A549 (cell line): ENCODE measurements at regions not wholly inside any gene's neighbourhood (a gene's known extent, or its start where the extent isn't known, plus 50 kb on each side); places are given as distances from the start of the nearest gene placed in this dataset.

Source experiments
- BHLHE40 ChIP-seq: IDR thresholded peaks from 2 replicates; pipeline ENCODE4 v1.6.1; 2012; ENCODE audit warnings: low read depth, low read length, inconsistent platforms
- CTCF ChIP-seq: fragments of >200 bp; sonication (Bioruptor Twin); formaldehyde crosslinking; IDR thresholded peaks from 3 replicates; pipeline ENCODE4 v1.5.1; 2016
- FOSL2 ChIP-seq, 2 experiments: fragments of 450-650 bp in 1 of 2; fragments of >200 bp in 1 of 2; sonication (Bioruptor Twin) in 1 of 2; formaldehyde crosslinking; IDR thresholded peaks; 2 replicates each; pipeline versions ENCODE4 v1.5.0 to v1.6.1; 2016 to 2020; ENCODE audit warnings: mild to moderate bottlenecking in 1 of 2, moderate library complexity in 1 of 2
- MAZ ChIP-seq: fragments of 150-350 bp; IDR thresholded peaks from 2 replicates; pipeline ENCODE4 v1.6.1; 2014; ENCODE audit warnings: antibody characterized with exemption, low read depth, low read length, borderline replicate concordance
- REST ChIP-seq: fragments of 200-600 bp; sonication (generic); IDR thresholded peaks from 2 replicates; pipeline ENCODE4 v1.6.1; 2016; ENCODE audit warnings: antibody characterized with exemption, mild to moderate bottlenecking, moderate library complexity

- TF ChIP-seq BHLHE40: no peak
- no peak for TF ChIP-seq FOSL2 (IDR thresholded peaks at IDR 0.05)
- TF ChIP-seq FOSL2 (CRISPR knock-in tag; IDR thresholded peaks at IDR 0.05): no peak
- no peak for TF ChIP-seq REST
- TF ChIP-seq MAZ: no peak
- TF ChIP-seq CTCF: no peak
These were observed 241.7 kb upstream of the PDE3A start for GRCh38 chr12:20126601-20127000.
